ENCODE measurements at regions not wholly inside any gene's neighbourhood (a gene's known extent, or its start where the extent isn't known, plus 50 kb on each side); places are given as distances from the start of the nearest gene placed in this dataset.

- no peaks in the 10 kb centered on the region for H3K4me1 ChIP-seq
- no peak overlapping the region for H3K4me3 ChIP-seq
- DNase-seq = no peak
- intact Hi-C loops (cut with DNase I) = no loop called here
- H3K27me3 ChIP-seq = no peaks in the 10 kb centered on the region
- ATAC-seq = no peak
- no peaks in the 10 kb centered on the region for H3K9me3 ChIP-seq
- TF ChIP-seq CTCF (IDR thresholded peaks at IDR 0.05) = no peak
- H3K36me3 ChIP-seq = no peaks in the 10 kb centered on the region
- no peak overlapping the region for H3K27ac ChIP-seq
Measured at GRCh38 chr3:34229876-34230275, 431.4 kb downstream of the PDCD6IP start.

GRCh38 chr3:34235096-34235495 lies 436.7 kb downstream of the PDCD6IP start:
- intact Hi-C loops (cut with DNase I) = no loop called here
- Histone ChIP-seq H3K27ac (no peak overlapping the region), H3K27me3 (no peaks in the 10 kb centered on the region), H3K4me1 (no peaks in the 10 kb centered on the region), H3K36me3 (no peaks in the 10 kb centered on the region), H3K9me3 (no peaks in the 10 kb centered on the region), H3K4me3 (no peak overlapping the region)
- DNase-seq (no peak), ATAC-seq (no peak)
- no peak for TF ChIP-seq CTCF (IDR thresholded peaks at IDR 0.05)

GRCh38 chr3:34237946-34238345 lies 439.5 kb downstream of the PDCD6IP start:
- no peaks in the 10 kb centered on the region for H3K36me3 ChIP-seq
- no peak overlapping the region for H3K27ac ChIP-seq
- H3K4me1 ChIP-seq = no peaks in the 10 kb centered on the region
- no peak overlapping the region for H3K4me3 ChIP-seq
- no peaks in the 10 kb centered on the region for H3K27me3 ChIP-seq
- TF ChIP-seq CTCF (IDR thresholded peaks at IDR 0.05) = no peak
- no peak for ATAC-seq
- H3K9me3 ChIP-seq = no peaks in the 10 kb centered on the region
- no peak for DNase-seq
- intact Hi-C loops (cut with DNase I) = no loop called here

- no peak overlapping the region for H3K27ac ChIP-seq
- intact Hi-C loops (cut with DNase I) = no loop called here
- no peaks in the 10 kb centered on the region for H3K4me1 ChIP-seq
- H3K36me3 ChIP-seq = no peaks in the 10 kb centered on the region
- H3K9me3 ChIP-seq = no peaks in the 10 kb centered on the region
- no peaks in the 10 kb centered on the region for H3K27me3 ChIP-seq
- DNase-seq = no peak
- H3K4me3 ChIP-seq = no peak overlapping the region
- ATAC-seq = no peak
- TF ChIP-seq CTCF (IDR thresholded peaks at IDR 0.05) = no peak
Measured at GRCh38 chr3:34238407-34238806, 440.0 kb downstream of the PDCD6IP start.

GRCh38 chr3:34239287-34239686 lies 440.9 kb downstream of the PDCD6IP start:
- Histone ChIP-seq H3K9me3 (no peaks in the 10 kb centered on the region), H3K27me3 (no peaks in the 10 kb centered on the region), H3K4me3 (no peak overlapping the region), H3K36me3 (no peaks in the 10 kb centered on the region), H3K4me1 (no peaks in the 10 kb centered on the region), H3K27ac (no peak overlapping the region)
- no peak for ATAC-seq
- no peak for DNase-seq
- no peak for TF ChIP-seq CTCF (IDR thresholded peaks at IDR 0.05)
- intact Hi-C loops (cut with DNase I) = no loop called here

Measured in left lung (tissue), 4 donors.